ENCODE measurements at regions not wholly inside any gene's neighbourhood (a gene's known extent, or its start where the extent isn't known, plus 50 kb on each side); places are given as distances from the start of the nearest gene placed in this dataset.

GRCh38 chr12:91810531-91811451 is 334.9 kb downstream of the BTG1 start:
- Histone ChIP-seq H3K4me1 (ENCODE audit: insufficient read depth, low read length) (peaks cover 4% of the 10 kb centered on the region; the same call in 1 of the 2 replicates), H3K9me3 (ENCODE audit: insufficient read depth, low read length, severe bottlenecking) (peaks cover 11% of the 10 kb centered on the region), H3K9ac (ENCODE audit: low read depth, low read length) (no peak overlapping the region), H3K4me3 (ENCODE audit: low read depth in 1 of 2, low read length in 2 of 2) (no peak overlapping the region), H3K79me2 (ENCODE audit: insufficient read depth, low read length) (no peaks in the 10 kb centered on the region), H3K27me3 (ENCODE audit: insufficient read depth, low read length, poor library complexity) (no peaks in the 10 kb centered on the region), H4K20me1 (ENCODE audit: insufficient read depth, low read length) (no peaks in the 10 kb centered on the region), H2AFZ (ENCODE audit: low read depth, low read length) (no peak overlapping the region), H3K4me2 (ENCODE audit: insufficient read depth, low read length) (no peak overlapping the region), H3K27ac (ENCODE audit: low read length) (no peak overlapping the region), H3K36me3 (ENCODE audit: insufficient read depth, low read length) (no peaks in the 10 kb centered on the region)
- ATAC-seq (ENCODE audit: insufficient read depth, low read depth) (no peak), DNase-seq (no peak)
- no peak for TF ChIP-seq EZH2 (IDR thresholded peaks at IDR 0.05; ENCODE audit: borderline replicate concordance, low read depth, low read length, severe bottlenecking)
- no peak for TF ChIP-seq CTCF (IDR thresholded peaks at IDR 0.05; ENCODE audit: borderline replicate concordance, extremely low read depth, low read length, poor library complexity, severe bottlenecking)

- Histone ChIP-seq H3K9me3 (ENCODE audit: insufficient read depth, low read length, severe bottlenecking) (peaks cover 11% of the 10 kb centered on the region), H3K4me2 (ENCODE audit: insufficient read depth, low read length) (no peak overlapping the region), H4K20me1 (ENCODE audit: insufficient read depth, low read length) (no peaks in the 10 kb centered on the region), H3K9ac (ENCODE audit: low read depth, low read length) (no peak overlapping the region), H3K27ac (ENCODE audit: low read length) (no peak overlapping the region), H3K36me3 (ENCODE audit: insufficient read depth, low read length) (no peaks in the 10 kb centered on the region), H2AFZ (ENCODE audit: low read depth, low read length) (no peak overlapping the region), H3K4me3 (ENCODE audit: low read depth in 1 of 2, low read length in 2 of 2) (no peak overlapping the region), H3K27me3 (ENCODE audit: insufficient read depth, low read length, poor library complexity) (no peaks in the 10 kb centered on the region), H3K4me1 (ENCODE audit: insufficient read depth, low read length) (peaks cover 4% of the 10 kb centered on the region; the same call in 1 of the 2 replicates), H3K79me2 (ENCODE audit: insufficient read depth, low read length) (no peaks in the 10 kb centered on the region)
- ATAC-seq (ENCODE audit: insufficient read depth, low read depth) (no peak), DNase-seq (no peak)
- TF ChIP-seq EZH2 (IDR thresholded peaks at IDR 0.05; ENCODE audit: borderline replicate concordance, low read depth, low read length, severe bottlenecking) (no peak), CTCF (IDR thresholded peaks at IDR 0.05; ENCODE audit: borderline replicate concordance, extremely low read depth, low read length, poor library complexity, severe bottlenecking) (no peak)
Observed at GRCh38 chr12:91810077-91810476, 335.6 kb downstream of the BTG1 start.

GRCh38 chr12:91805031-91805430 is 340.6 kb downstream of the BTG1 start:
- no peak for DNase-seq
- H4K20me1 ChIP-seq (ENCODE audit: insufficient read depth, low read length): no peaks in the 10 kb centered on the region
- no peaks in the 10 kb centered on the region for H3K79me2 ChIP-seq (ENCODE audit: insufficient read depth, low read length)
- no peaks in the 10 kb centered on the region for H3K36me3 ChIP-seq (ENCODE audit: insufficient read depth, low read length)
- TF ChIP-seq EZH2 (IDR thresholded peaks at IDR 0.05; ENCODE audit: borderline replicate concordance, low read depth, low read length, severe bottlenecking) (no peak), CTCF (IDR thresholded peaks at IDR 0.05; ENCODE audit: borderline replicate concordance, extremely low read depth, low read length, poor library complexity, severe bottlenecking) (no peak)
- H3K4me1 ChIP-seq (ENCODE audit: insufficient read depth, low read length): no peaks in the 10 kb centered on the region
- H3K27ac ChIP-seq (ENCODE audit: low read length): no peak overlapping the region
- no peak overlapping the region for H3K4me2 ChIP-seq (ENCODE audit: insufficient read depth, low read length)
- ATAC-seq (ENCODE audit: insufficient read depth, low read depth): no peak
- H3K9ac ChIP-seq (ENCODE audit: low read depth, low read length): no peak overlapping the region
- no peaks in the 10 kb centered on the region for H3K27me3 ChIP-seq (ENCODE audit: insufficient read depth, low read length, poor library complexity)
- H3K9me3 ChIP-seq (ENCODE audit: insufficient read depth, low read length, severe bottlenecking): peaks cover 14% of the 10 kb centered on the region
- H2AFZ ChIP-seq (ENCODE audit: low read depth, low read length): no peak overlapping the region
- H3K4me3 ChIP-seq (ENCODE audit: low read depth in 1 of 2, low read length in 2 of 2): no peak overlapping the region
